ENCODE measurements at regions not wholly inside any gene's neighbourhood (a gene's known extent, or its start where the extent isn't known, plus 50 kb on each side); places are given as distances from the start of the nearest gene placed in this dataset.

GRCh38 chr6:71364889-71365542 lies 76.4 kb downstream of the OGFRL1 start:
- no peaks in the 10 kb centered on the region for H4K20me1 ChIP-seq (ENCODE audit: control insufficient read depth, insufficient read depth, insufficient read length)
- no peak for DNase-seq
- H3K27ac ChIP-seq (ENCODE audit: insufficient read length, low read depth, low read length), result no peak overlapping the region
- no peak overlapping the region for H2BK5ac ChIP-seq (ENCODE audit: insufficient read length, low read length)
- H2BK12ac ChIP-seq (ENCODE audit: insufficient read length, low read depth, low read length), result no peak overlapping the region
- no peaks in the 10 kb centered on the region for H3K79me2 ChIP-seq (ENCODE audit: insufficient read depth, low read length)
- no peak overlapping the region for H3T11ph ChIP-seq (ENCODE audit: low read length)
- H2BK20ac ChIP-seq (ENCODE audit: low read depth, low read length, poor library complexity, severe bottlenecking), result no peak overlapping the region
- Mint-ChIP-seq H3K27ac (no peak overlapping the region), H3K4me3 (no peak overlapping the region), H3K4me1 (peaks cover 7 to 15% of the 10 kb centered on the region in 2 experiments; a peak in 3 of 4 replicates), H3K36me3 (ENCODE audit: insufficient read depth in 1 of 3, low read depth in 3 of 3) (peaks cover 0 to 11% (median 8%) of the 10 kb centered on the region in 3 experiments; a peak in 5 of 7 replicates), H3K27me3 (ENCODE audit: low read depth) (no peaks in the 10 kb centered on the region), H3K9me3 (peaks cover 8 to 9% of the 10 kb centered on the region in 2 experiments; a peak in 3 of 5 replicates)
- no peak overlapping the region for H4K5ac ChIP-seq (ENCODE audit: insufficient read length, low read depth, low read length)
- no CpG with 5 or more reads among the region's 4 CpGs for WGBS (ENCODE audit: extremely low coverage, insufficient read length, low lambda C conversion rate)
- H4K91ac ChIP-seq (ENCODE audit: insufficient read length, low read depth, low read length), result no peak overlapping the region
- H3K27me3 ChIP-seq (ENCODE audit: insufficient read depth, low read length), result no peaks in the 10 kb centered on the region
- TF ChIP-seq, protein P1, sequence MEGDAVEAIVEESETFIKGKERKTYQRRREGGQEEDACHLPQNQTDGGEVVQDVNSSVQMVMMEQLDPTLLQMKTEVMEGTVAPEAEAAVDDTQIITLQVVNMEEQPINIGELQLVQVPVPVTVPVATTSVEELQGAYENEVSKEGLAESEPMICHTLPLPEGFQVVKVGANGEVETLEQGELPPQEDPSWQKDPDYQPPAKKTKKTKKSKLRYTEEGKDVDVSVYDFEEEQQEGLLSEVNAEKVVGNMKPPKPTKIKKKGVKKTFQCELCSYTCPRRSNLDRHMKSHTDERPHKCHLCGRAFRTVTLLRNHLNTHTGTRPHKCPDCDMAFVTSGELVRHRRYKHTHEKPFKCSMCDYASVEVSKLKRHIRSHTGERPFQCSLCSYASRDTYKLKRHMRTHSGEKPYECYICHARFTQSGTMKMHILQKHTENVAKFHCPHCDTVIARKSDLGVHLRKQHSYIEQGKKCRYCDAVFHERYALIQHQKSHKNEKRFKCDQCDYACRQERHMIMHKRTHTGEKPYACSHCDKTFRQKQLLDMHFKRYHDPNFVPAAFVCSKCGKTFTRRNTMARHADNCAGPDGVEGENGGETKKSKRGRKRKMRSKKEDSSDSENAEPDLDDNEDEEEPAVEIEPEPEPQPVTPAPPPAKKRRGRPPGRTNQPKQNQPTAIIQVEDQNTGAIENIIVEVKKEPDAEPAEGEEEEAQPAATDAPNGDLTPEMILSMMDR (conservative IDR thresholded peaks at IDR 0.05), result no peak
- H3K23ac ChIP-seq (ENCODE audit: insufficient read length, low read depth, low read length), result no peak overlapping the region
- H2BK15ac ChIP-seq (ENCODE audit: low read depth, low read length), result no peak overlapping the region
- H3K79me1 ChIP-seq (ENCODE audit: insufficient read depth, low read depth, low read length, poor library complexity, severe bottlenecking), result no peaks in the 10 kb centered on the region
- no peak overlapping the region for H3K14ac ChIP-seq (ENCODE audit: insufficient read depth, low read length)
- no peak overlapping the region for H2AFZ ChIP-seq (ENCODE audit: low read length)
- no peak overlapping the region for H3K18ac ChIP-seq (ENCODE audit: insufficient read length, low read depth, low read length)
- no peak overlapping the region for H3K4me2 ChIP-seq (ENCODE audit: insufficient read depth, insufficient read length, low read length)
- H3K9me3 ChIP-seq (ENCODE audit: control insufficient read depth, low read depth, low read length), result no peaks in the 10 kb centered on the region
- no peak overlapping the region for H2AK5ac ChIP-seq (ENCODE audit: insufficient read length, low read length)
- no peak overlapping the region for H3K4ac ChIP-seq (ENCODE audit: low read depth, low read length)
- no peak overlapping the region for H3K56ac ChIP-seq (ENCODE audit: insufficient read length, low read depth, low read length)
- H3K4me1 ChIP-seq (ENCODE audit: insufficient read depth, low read length), result no peaks in the 10 kb centered on the region
- H4K8ac ChIP-seq (replicated peaks; ENCODE audit: insufficient read length, low read depth, low read length), result no peak overlapping the region
- no peaks in the 10 kb centered on the region for H3K23me2 ChIP-seq (ENCODE audit: insufficient read length, low read depth, low read length, poor library complexity, severe bottlenecking)
- no peak overlapping the region for H2BK120ac ChIP-seq (ENCODE audit: low read depth, low read length, poor library complexity, severe bottlenecking)
- H3K9ac ChIP-seq (ENCODE audit: extremely low read depth, insufficient read length, low read length), result no peak overlapping the region
